Heart left ventricle (tissue), 16 donors: ENCODE measurements at regions not wholly inside any gene's neighbourhood (a gene's known extent, or its start where the extent isn't known, plus 50 kb on each side); places are given as distances from the start of the nearest gene placed in this dataset.

Experiments used
- ATAC-seq, 4 donors: fragments of 200-7000 bp; cut with Tn5 transposase; one replicate each; pipeline ENCODE4 v1.9.1; 2020 to 2022; ENCODE audit warnings: moderate library complexity in 4 of 4, mild to moderate bottlenecking in 3 of 4, moderate number of reproducible peaks in 1 of 4
- DNase-seq, 5 donors: peaks; one replicate each; pipeline ENCODE4 v3.0.0-alpha.2; 2020
- H3K27ac ChIP-seq, 12 donors: fragments of 200-600 bp; sonication (generic) in 4 of 12; one replicate each; pipeline versions ENCODE4 v1.5.0 to v1.8.0; 2016 to 2022; ENCODE audit warnings: mild to moderate bottlenecking in 2 of 12
- H3K27me3 ChIP-seq, 9 donors: fragments of 200-600 bp; sonication (generic) in 2 of 9; one replicate each; pipeline versions ENCODE4 v1.5.1 to v1.8.0; 2016 to 2022; ENCODE audit warnings: mild to moderate bottlenecking in 3 of 9
- H3K36me3 ChIP-seq, 9 donors: fragments of 200-600 bp; sonication (generic) in 2 of 9; one replicate each; pipeline versions ENCODE4 v1.5.0 to v1.8.0; 2018 to 2022; ENCODE audit warnings: mild to moderate bottlenecking in 2 of 9
- H3K4me1 ChIP-seq, 12 donors: fragments of 200-600 bp; sonication (generic) in 4 of 12; one replicate each; pipeline versions ENCODE4 v1.5.0 to v1.8.0; 2016 to 2022; ENCODE audit warnings: mild to moderate bottlenecking in 3 of 12
- H3K4me3 ChIP-seq, 12 donors: fragments of 200-600 bp; sonication (generic) in 4 of 12; one replicate each; pipeline versions ENCODE4 v1.5.0 to v1.8.0; 2017 to 2022; ENCODE audit warnings: mild to moderate bottlenecking in 9 of 12, moderate library complexity in 4 of 12
- H3K9me3 ChIP-seq, 12 donors: fragments of 200-600 bp; sonication (generic) in 4 of 12; one replicate each; pipeline versions ENCODE4 v1.5.0 to v1.8.0; 2016 to 2022; ENCODE audit warnings: mild to moderate bottlenecking in 1 of 12
- CTCF ChIP-seq, 12 donors: fragments of 200-600 bp; sonication (generic) in 4 of 12; IDR thresholded peaks; one replicate each; pipeline versions ENCODE4 v1.5.0 to v1.8.0; 2018 to 2022; ENCODE audit warnings: antibody characterized with exemption in 12 of 12, mild to moderate bottlenecking in 5 of 12
- POLR2A ChIP-seq, 2 donors: fragments of 450-650 bp; IDR thresholded peaks; one replicate each; pipeline ENCODE4 v1.6.1; 2017; ENCODE audit warnings: antibody characterized with exemption in 2 of 2, mild to moderate bottlenecking in 2 of 2, moderate library complexity in 2 of 2
- WGBS, 4 donors: extraction: QIAGEN DNeasy Blood & Tissue Kit in 2 of 4; methylation state at CpG; one replicate each; pipeline versions ENCODE4 v1.1.5 to v1.1.7; 2013 to 2018; 5-methylcytosine and 5-hydroxymethylcytosine counted together
- intact Hi-C, 10 donors: fragments of 100-400 bp; cut with DNase I; formaldehyde crosslinking; loops; one replicate each; pipeline versions ENCODE4 v1.11.1 to v1.14.2; 2022
- donor health status: ischemic (EF 13 %, LVEDD 7.1; RV severe dilation, severe dysfunction).
- donor health status: healthy with polysubstance abuse.
- donor health status: DM: no; HTN: yes; CAD: no.
- donor health status: DM: no; HTN: no; CAD: no.
- donor health status: ischemic (EF 25% LVEDD 6.9; RV normal size, moderate dysfunction).
- donor health status: ischemic (EF 25% LVEDD 5.7; RV mildly dilated, moderate dysfunction).
- donor health status: healthy.
- donor health status: DM: yes; HTN: yes; CAD: no.
- donor health status: ischemic (EF 35%, LVEDD 5.7; RV mildly dilated, moderate dysfunction).
- donor health status: nonischemic (EF 11% LVEDD 7.7; RV severe dilation, severe dysfunction).
- donor health status: DM: yes; HTN: yes; CAD: no.
- donor health status: PGD.
- donor health status: ischemic (EF 29% LVEDD 5.4; RV normal size, mild dysfunction).
- donor health status: nonischemic (EF 23%, LVEDD 6.1; RV moderate dilation, normal function).

GRCh38 chr3:110139821-110140220 is 802.5 kb upstream of the DPPA4 start:
- H3K36me3 ChIP-seq = no peaks in the 10 kb centered on the region
- H3K27ac ChIP-seq = no peak overlapping the region
- H3K9me3 ChIP-seq = peaks cover 0 to 11% (median 0%) of the 10 kb centered on the region in 12 donors
- ATAC-seq = no peak
- no peaks in the 10 kb centered on the region for H3K4me1 ChIP-seq
- TF ChIP-seq POLR2A (IDR thresholded peaks at IDR 0.05) = no peak
- TF ChIP-seq CTCF (IDR thresholded peaks at IDR 0.05) = no peak
- intact Hi-C loops = no loop called here
- WGBS, 4 donors = 51 to 65% (median 58%) methylated on average over 2 of the region's 2 CpGs
- no peak for DNase-seq
- H3K4me3 ChIP-seq = no peak overlapping the region
- no peaks in the 10 kb centered on the region for H3K27me3 ChIP-seq

DNA sequence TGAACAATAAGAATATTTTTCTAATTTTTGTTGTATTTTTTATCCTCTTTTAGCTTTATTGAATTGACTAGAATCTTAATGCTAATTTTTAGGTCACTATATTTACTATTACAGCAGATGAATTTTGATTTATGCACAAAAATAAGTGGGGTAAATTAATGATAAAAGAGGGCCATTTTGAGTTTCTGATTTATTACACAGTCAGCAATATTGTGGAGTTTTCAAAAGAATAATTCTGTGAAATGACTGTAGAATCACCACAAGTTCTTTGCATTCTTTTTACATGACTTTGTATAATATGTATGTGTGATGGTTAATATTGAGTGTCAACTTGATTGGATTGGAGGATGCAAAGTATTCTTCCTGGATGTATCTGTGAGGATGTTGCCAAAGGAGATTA is 812.4 kb upstream of the DPPA4 start:
- DNase-seq (no peak), ATAC-seq (no peak)
- Histone ChIP-seq H3K36me3 (no peaks in the 10 kb centered on the region), H3K27ac (no peak overlapping the region), H3K9me3 (no peaks in the 10 kb centered on the region), H3K27me3 (no peaks in the 10 kb centered on the region), H3K4me3 (no peak overlapping the region), H3K4me1 (no peaks in the 10 kb centered on the region)
- TF ChIP-seq POLR2A (IDR thresholded peaks at IDR 0.05) = no peak
- no peak for TF ChIP-seq CTCF (IDR thresholded peaks at IDR 0.05)
- intact Hi-C loops = no loop called here

DNA sequence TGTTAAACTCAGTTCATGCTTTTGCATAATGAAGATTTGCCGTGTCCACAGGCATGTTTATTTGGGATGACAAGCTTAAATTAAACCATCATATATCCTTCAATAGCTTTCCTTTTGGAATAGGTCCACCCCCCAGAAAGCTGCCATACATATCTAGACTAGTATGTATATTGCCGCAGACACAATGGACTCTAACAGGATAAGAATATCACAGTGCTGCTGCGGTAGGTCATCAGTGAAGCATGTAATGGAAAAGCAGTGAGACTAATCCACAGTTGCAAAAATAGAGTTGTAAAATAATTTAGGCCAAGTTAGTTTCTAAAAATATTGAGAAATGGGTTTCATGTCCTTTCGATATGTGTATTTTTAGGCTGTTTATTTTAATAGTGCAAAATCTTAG is 819.9 kb upstream of the DPPA4 start:
- no peak overlapping the region for H3K4me3 ChIP-seq
- TF ChIP-seq POLR2A (IDR thresholded peaks at IDR 0.05) (no peak), CTCF (IDR thresholded peaks at IDR 0.05) (no peak)
- ATAC-seq (no peak), DNase-seq (no peak)
- no peaks in the 10 kb centered on the region for H3K27me3 ChIP-seq
- 47 to 68% (median 51%) methylated on average over 4 of the region's 4 CpGs for WGBS, 4 donors
- H3K4me1 ChIP-seq = no peaks in the 10 kb centered on the region
- H3K9me3 ChIP-seq = no peaks in the 10 kb centered on the region
- H3K36me3 ChIP-seq = no peaks in the 10 kb centered on the region
- no peak overlapping the region for H3K27ac ChIP-seq
- intact Hi-C loops = no loop called here

GRCh38 chr3:110164632-110165369 is 827.5 kb upstream of the DPPA4 start:
- no peak overlapping the region for H3K4me3 ChIP-seq

More at GRCh38 chr3:110164632-110165369, 827.5 kb upstream of the DPPA4 start:
- intact Hi-C loops = no loop called here
- no peaks in the 10 kb centered on the region for H3K9me3 ChIP-seq
- H3K36me3 ChIP-seq = no peaks in the 10 kb centered on the region
- no peak overlapping the region for H3K27ac ChIP-seq
- no peak for ATAC-seq
- WGBS, 4 donors = 54 to 63% (median 60%) methylated on average over 6 of the region's 6 CpGs
- no peaks in the 10 kb centered on the region for H3K27me3 ChIP-seq
- TF ChIP-seq POLR2A (IDR thresholded peaks at IDR 0.05) = no peak
- no peak for TF ChIP-seq CTCF (IDR thresholded peaks at IDR 0.05)
- DNase-seq = no peak
- H3K4me1 ChIP-seq = no peaks in the 10 kb centered on the region
